HG03342 (cell line): ENCODE measurements at regions not wholly inside any gene's neighbourhood (a gene's known extent, or its start where the extent isn't known, plus 50 kb on each side); places are given as distances from the start of the nearest gene placed in this dataset.
"Not testable (repeated sequence)": the region's sequence is repeated elsewhere in the genome, so short reads cannot be mapped to it uniquely, and the experiment has no call there.

Source experiments
- ATAC-seq: cut with Tn5 transposase; IDR thresholded peaks from one replicate; pipeline ENCODE4 v1.9.1; 2021; ENCODE audit warnings: mild to moderate bottlenecking, moderate library complexity; ENCODE audit not compliant: unreplicated experiment

DNA sequence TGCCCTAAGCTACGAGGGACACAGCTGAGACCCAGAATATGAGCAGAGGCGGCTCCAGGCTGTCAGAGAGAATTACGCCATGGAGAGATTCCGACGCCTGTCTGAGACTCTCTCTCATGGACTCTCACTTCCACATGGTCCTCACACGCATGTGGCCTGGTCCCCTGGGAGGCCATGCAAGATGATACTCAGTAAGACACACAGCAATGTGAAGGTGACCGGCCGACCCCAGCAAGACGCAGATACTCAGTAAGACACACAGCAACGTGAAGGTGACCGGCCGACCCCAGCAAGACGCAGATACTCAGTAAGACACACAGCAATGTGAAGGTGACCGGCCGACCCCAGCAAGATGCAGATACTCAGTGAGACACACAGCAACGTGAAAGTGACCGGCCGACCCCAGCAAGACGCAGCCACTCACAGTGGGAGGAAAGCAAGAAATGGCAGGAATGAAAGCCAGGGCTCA lies 400.8 kb upstream of the MYT1L start:
- ATAC-seq, result no peak

DNA sequence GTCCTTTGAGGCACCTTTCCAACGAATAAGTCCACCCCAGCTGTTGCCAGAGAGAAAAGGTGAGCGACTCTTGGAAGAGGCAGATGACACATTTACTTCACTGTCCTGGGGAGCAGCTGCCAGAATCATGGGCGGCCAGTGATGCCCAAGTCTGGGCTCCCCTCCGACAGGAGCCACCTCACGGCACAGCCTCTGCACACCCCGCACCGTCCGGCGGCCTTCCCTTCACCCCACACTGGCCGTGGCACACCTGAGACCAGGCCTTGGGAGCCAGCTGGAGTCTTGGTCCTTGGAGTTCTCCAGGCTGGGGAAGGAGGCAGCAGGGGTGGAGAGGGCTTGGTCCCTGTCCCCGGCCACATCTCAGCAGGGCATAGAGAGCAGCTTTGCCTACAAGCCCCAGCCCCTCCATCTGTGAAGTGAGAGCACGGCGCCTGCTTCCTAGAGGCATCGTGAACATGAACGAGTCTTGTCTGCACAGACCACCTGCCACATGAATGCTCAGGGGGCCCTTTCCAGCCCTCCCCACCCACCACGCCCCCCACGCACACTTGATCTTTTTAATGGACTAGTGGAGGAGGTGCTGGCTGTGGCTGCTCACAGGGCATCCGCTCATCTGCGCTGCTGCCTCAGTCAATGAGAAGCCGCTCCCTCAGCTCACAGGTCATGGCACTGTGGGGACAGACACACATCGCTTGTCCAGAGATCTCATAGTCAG lies 400.2 kb upstream of the MYT1L start:
- ATAC-seq, result no peak

DNA sequence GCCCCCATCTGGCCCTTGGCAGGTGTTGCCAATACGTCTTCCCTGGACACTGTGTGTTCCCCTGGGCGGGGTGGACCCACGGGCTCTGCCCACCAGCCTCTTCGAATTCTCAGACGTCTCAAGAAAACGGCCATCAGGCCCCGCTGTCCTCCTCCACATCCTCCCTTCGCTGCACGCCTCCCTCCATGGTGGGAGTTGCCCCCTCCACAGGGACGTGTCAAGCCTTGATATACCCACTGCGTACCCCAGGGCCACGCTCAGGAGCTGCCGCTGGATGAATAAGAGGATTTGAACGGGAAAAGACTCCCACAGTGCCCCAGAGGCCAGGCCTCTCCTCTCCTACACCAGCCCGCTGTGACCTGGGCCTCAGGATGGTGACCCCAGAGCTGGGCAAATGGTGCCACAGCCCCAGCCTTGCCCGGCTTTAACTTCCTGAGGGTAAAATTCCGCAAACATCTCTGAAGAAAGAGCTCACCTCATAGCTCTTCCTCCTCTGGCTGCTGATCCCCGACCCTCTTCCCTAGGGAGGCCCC lies 399.3 kb upstream of the MYT1L start:
- ATAC-seq, result no peak

DNA sequence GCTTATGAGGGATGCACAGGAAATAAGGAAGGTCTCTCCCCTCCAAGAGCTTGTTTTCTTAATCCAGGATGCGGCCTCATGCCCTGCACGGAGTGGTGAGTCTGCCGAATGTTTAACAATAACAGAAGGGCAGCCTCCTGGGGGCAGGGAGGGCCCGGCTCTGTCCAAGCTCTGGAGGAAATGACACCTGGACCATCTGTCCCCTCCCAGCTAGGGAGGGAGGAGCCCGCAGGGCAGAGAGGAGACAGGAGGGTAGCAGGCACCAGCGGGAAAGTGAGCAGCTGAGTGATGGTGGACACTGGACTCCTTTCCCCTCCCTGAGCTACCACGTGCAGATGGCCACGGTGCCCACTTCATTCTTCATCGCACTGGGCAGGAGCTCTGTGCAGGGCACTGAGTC lies 398.2 kb upstream of the MYT1L start:
- ATAC-seq, result no peak

DNA sequence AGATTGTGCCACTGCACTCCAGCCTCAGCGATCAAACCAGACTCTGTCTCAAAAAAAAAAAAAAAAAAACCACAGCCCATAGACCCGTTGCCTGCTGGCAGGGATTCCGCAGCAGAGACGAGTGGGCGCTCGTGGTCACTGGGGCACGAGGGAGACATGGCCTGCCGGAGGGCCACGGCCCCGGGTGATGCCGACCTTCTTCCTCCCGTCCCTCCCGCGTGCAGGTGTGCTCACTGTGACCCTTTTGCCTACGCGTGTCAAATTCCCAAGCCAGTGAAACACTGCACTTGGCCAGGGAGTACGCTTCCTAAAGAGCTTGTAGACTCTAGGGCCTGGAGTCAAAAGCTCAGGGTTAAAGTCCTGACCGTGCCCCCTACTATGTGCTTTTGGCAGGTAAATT lies 397.6 kb upstream of the MYT1L start:
- ATAC-seq, result no peak

DNA sequence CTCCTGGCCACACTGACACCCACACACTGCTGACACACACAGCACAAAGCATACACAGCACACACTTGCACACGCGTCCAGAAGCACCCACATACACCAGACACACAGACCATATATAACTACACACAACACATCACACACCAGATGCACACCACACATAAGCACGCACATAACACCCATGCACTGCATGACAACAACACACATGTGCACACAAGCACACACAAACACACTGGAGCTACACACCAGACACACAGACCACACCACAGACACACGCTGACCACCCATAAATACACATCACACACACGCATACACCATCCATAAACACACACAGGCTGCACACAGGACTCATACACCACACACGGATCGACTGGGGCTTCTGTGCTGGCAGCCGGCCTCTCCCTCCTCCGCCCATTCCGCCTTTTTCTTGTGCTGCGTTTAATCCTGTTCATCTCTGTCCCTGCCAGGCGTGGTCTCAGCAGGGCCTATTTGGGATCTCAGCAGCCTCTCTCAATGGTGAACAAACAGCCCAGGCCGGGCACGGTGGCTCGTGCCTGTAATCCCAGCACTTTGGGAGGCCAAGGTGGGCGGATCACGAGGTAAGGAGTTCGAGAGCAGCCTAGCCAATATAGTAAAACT lies 396.9 kb upstream of the MYT1L start:
- ATAC-seq, result no peak

DNA sequence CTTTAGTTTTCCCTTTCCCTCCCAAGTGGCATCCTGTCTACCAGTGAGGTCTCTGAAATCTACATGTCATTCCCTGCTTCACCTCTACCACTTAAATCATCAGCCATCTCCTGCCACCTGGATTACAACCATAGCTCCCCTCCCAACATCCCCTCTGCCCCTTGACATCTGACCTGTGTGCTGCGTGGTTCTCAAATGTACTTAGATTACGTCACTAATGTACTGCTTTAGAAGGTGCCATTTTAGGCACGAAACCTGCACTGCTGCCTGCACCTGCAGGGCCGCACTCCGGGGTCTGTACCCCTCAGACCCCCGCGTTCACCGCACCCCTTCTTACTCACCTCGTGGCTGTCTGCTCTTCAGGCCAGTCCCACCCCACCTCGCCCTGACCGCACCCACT lies 395.1 kb upstream of the MYT1L start:
- ATAC-seq, result no peak

DNA sequence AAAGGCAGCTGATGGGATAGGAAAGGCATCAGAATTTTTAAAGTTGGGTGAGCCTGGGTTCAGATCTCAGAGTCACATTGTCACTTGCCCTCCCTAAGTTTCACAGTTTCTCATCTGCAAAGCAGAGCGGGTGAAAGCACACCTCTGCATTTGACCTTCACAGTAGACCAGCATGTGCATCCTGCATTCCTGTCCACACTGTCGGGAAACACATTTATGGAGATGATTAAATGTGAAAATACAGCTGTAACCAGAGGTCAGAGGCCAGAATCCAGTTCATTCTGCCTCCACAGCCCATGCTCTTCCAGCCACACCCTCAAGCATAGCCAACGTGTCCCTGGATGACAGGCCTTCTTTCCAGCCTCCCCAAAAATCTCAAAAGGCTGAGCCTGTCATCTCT lies 392.0 kb upstream of the MYT1L start:
- no peak for ATAC-seq

DNA sequence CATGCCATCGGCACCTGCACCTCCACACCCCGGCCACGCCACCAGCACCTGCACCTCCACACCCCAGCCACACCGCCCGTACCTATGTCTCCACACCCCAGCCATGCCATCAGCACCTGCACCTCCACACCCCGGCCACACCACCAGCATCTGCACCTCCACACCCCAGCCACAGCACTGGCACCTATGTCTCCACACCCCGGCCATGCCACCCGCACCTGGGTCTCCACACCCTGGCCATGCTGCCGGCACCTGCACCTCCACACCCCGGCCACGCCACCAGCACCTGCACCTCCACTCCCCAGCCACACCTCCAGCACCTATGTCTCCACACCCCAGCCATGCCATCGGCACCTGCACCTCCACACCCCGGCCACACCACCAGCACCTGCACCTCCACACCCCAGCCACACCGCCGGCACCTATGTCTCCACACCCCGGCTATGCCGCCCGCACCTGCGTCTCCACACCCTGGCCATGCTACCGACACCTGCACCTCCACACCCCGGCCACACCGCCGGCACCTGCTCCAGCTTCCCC lies 390.3 kb upstream of the MYT1L start:
- no peak for ATAC-seq

DNA sequence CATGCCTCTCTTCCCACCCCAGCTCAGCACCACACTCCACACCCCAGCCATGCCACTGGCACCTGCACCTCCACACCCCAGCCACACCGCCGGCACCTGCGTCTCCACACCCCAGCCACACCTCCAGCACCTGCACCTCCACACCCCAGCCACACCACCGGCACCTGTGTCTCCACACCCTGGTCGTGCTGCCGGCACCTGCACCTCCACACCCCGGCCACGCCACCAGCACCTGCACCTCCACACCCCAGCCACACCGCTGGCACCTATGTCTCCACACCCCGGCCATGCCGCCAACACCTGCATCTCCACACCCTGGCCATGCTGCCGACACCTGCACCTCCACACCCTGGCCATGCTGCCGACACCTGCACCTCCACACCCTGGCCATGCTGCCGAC lies 389.7 kb upstream of the MYT1L start:
- not testable (repeated sequence) for ATAC-seq

DNA sequence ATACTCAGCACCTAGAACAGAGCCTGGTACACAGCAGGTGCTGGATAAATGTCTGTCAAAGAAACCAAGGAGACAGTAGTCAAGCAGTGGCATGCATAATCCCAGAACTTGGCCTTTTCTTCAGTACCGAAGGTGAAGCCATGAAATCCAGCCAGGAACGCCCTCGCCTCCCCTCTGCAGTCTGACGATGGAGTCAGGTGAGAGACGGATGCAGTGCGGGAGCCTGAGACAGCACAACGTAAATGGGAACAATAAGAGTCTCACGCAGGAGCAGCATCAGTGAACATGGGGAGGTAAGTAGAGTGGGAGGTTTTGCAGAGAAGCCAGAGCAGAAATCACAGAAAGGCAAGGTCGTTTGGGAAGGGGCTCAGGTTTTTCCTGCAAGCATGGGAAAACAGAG lies 389.3 kb upstream of the MYT1L start:
- no peak for ATAC-seq

DNA sequence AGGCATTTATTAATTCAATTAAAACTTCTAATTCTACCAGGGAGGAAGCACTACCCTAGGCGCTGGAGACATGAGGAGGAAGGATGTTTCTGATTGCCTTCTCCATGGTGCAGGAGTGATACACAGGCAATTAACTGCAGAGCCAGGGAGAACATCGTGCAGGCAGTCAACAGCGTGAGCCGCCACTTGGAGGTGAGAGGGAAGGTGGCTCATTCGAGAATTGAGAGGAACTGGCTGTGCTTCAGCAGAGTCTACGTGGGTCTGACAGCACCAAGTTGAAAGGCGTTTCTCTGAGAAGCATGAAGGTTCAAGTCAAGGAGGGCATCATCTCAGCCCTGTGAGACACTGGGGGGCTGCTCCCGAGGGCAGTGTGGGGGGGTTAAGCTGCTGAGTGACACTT lies 388.7 kb upstream of the MYT1L start:
- no peak for ATAC-seq

DNA sequence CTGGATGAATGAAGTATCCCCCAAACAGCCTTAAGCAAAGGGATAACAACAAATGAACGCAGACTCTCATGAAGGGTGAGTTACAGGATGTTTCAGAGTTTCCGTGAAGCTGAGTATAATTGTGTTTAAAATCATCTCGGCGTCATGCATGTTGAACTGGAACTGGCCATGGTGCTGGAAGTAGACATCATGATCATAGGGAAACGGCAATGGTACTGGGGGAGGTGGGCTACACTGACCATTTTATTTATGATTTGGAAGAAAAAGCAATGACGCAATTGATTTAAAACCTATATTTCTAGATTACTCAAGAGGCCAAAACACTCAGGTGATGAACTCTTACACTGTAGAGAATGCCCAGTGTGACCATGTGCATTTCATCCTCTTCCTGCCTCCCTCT lies 387.9 kb upstream of the MYT1L start:
- no peak for ATAC-seq

DNA sequence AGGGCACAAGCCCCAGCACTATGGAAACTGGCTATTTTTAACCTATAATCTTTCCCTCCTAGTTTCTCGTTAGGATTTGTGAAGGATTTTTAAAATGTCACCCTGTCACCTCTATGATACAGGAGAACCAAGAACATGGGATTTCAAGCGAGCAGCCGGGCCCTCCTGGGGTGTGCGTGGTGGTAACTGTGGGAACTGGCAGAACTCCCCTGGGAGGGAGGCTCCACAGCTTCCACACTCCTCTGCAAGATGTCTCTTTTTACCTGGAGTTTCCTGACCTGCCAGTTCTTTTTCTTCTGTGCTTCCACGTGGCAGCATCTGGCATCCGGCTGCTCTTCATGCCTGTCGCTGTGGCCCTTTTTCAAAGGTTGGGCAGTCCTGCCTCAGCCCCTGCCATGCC lies 386.3 kb upstream of the MYT1L start:
- no peak for ATAC-seq

DNA sequence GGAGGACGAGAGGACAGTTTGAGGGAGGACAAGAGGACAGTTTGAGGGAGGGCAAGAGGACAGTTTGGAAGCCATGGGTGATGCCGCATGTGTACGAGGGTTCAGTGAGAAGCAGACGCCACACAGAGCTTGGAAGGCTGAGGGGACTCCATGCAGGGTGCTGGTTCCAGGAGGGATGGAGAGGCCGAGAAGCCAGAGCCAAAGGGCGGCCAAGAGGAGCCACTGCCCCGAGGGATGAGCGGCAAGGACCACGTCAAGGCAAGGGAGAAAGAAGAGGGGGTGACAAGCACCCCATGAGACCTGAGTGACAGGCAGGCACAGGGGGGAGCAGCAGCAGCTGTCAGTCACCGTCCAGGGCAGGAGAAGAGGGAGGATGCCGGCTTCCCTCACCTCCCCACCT lies 385.7 kb upstream of the MYT1L start:
- ATAC-seq, result no peak

DNA sequence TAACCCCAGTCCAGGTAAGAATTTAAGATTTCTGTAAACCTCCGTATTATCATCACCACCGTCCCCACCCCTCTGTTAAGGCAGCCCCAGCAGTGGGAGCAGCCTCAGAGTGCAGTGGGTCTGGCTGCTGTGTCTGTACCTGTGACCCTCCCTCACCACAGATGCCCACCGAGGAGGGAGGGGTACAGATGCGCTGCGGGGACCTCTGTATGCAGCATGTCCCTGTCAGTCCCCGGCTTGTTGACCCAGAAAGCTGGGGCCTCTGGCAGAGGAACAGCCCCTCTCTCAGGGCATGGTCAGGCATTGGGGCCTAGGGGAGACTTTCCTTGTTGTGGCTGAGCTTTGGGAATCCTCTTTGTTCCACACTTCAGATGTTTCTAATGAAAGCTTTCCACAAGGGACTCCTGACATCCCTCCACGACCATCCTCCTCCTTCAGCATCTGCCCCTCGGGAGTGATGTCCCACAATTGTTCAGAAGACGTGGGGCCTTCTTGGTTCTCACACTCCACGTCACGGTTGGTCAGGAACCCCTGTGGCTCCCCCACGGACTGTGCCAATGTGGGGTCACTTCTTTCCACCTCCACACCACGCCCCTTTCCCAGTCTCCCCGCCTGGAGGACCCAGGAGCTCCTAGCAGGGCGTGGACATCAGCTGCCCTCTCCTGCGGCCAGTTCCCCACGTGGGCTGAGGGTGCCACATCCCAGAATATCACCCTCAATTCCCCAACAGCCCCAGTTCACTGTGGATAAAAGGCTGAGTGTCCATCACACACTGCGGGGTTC lies 384.2 kb upstream of the MYT1L start:
- ATAC-seq, result no peak

DNA sequence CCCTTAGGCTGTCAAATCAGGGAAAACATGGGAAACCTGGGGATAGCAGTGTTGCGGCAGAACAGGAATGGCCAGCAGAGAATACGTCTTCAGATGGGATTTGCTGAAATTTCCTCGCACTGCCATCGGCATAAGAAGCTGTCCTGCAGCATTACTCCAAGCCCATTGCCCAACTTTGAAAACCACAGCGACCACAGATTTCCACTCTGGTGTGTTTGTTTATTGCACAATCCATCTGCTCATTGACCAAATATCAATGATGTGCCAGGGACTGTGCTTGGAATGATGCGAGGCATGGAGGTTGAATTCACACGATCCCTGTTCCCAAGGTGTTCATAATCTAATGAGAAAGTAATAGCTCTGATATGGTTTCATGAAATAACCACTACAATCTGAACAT lies 383.3 kb upstream of the MYT1L start:
- ATAC-seq, result no peak

DNA sequence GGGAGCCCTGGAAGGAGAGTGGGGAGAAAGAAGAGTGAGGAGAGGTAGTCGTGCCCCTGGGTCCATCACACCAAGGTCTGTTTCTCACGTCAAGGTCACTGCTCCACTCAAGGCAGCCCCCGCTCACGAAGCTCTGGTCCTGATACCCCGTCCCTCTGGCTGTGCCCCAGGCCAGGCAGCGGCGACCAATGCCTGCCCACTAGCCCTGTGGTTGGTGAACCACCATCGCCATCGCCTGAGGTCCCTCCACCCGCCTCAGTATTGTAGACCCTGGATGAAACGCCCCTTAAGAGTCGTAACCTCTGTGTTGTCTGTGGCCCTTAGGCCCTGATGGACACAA lies 378.3 kb upstream of the MYT1L start:
- no peak for ATAC-seq

DNA sequence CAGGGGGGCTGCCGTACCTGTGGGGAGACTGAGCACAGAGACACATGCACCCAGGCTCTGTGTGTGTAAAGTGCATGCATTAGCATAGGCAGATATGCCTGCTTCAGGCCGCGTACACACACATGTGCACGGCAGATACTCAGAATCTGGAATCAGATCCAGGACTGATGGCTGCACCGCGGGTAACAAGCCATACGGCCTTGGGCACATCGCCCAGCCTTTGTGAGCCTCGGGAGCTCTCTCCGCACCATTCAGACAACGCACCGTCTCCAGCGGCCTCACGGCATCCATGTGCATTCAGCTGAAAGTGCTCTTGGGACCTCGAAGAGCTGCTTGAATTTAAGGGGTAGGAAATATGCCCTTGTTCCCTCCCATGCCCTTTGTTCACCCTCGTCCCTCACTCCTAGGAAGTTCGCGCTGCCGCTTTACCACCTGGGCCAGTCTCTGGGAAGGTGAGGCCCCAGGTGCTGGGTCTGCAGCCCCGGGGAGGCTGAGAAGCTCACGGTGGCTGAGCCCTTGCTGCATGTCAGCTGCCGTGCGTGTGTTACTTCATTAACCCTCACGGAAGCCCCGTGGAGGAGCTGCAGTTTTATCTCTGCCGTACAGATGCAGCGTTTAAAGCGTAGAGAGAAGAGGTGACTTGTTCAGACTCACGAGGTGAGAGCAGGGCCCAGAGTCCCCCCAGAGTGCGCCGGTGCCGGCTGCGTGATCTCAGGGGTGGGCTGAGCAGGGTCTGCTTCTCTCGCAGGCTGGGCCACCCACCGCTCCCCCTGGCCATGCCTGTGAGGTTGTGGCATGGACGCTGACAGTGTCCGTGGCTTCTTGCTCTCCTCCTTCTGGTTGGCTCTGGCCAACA lies 377.7 kb upstream of the MYT1L start:
- ATAC-seq, result no peak

DNA sequence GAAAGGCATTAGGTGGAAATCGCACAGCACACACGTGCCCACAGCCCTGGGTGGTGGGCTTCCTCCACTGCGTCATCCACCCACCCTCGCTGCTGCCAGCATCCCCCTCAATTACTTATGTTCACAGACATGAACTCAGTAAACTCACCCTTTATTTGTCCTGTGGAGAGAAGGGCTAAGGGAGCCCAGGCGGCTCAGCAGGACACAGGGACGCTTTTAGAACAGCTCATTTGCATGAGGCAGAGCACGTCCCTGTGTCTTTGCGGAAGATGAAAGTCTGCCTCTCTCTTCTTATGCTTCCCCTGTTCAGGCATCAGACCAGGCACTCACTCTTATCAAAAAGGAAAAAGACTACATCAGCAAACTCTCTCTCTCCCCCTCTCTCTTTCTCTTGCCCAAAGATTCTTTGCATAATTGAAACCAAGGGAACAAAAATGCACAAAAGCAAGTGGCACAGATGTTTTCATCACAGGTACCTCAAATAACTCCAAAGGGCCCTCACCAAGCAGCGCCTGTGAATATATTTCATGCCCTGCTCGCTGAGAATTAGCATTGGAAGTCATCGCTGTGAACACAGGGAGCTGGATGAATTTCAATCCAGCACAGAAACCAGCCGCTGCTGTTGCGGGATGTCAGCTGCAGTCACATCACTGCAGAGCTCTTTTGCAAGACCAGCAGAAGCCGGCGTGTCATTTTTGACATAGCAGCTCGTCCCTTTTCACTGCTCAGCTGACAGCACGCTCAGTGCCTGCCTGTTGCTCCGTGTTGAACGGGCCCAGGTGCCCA lies 376.3 kb upstream of the MYT1L start:
- ATAC-seq, result no peak
